SK-N-SH (cell line): ENCODE measurements at regions not wholly inside any gene's neighbourhood (a gene's known extent, or its start where the extent isn't known, plus 50 kb on each side); places are given as distances from the start of the nearest gene placed in this dataset.
"Not testable (repeated sequence)": the region's sequence is repeated elsewhere in the genome, so short reads cannot be mapped to it uniquely, and the experiment has no call there.

ENCODE experiments used
- CTCF ChIA-PET: fragments of 300-600, 350-600 bp; formaldehyde crosslinking; extraction: SDS; loops from one replicate; lab custom pipeline; 2021; lab: Yijun Ruan, JAX
- POLR2A ChIA-PET: fragments of 350-600 bp; sonication (Branson Sonifier 250); formaldehyde crosslinking; extraction: SDS; loops from one replicate; lab custom pipeline; 2020; ENCODE audit warnings: antibody characterized with exemption, inconsistent platforms; lab: Yijun Ruan, JAX
- DNase-seq: peaks from one replicate; pipeline ENCODE4 v3.0.0; 2012
- H2AFZ ChIP-seq: fragments of 200-600 bp; sonication (generic); 2 replicates; pipeline ENCODE4 v1.8.1; 2016; ENCODE audit warnings: antibody characterized with exemption, mild to moderate bottlenecking, low read depth
- H3F3A ChIP-seq: fragments of 200-600 bp; sonication (generic); replicated peaks from 2 replicates; pipeline ENCODE3; 2016; ENCODE audit warnings: antibody characterized with exemption, mild to moderate bottlenecking; ENCODE audit not compliant: insufficient read depth
- H3K27ac ChIP-seq, 2 experiments: fragments of 200-500 bp in 1 of 2; fragments of 200-600 bp in 1 of 2; sonication (Bioruptor generic) in 1 of 2; sonication (generic), shearing (Covaris generic) in 1 of 2; 2 replicates each; pipeline versions ENCODE4 v1.5.1 to v1.6.1; 2014 to 2016; ENCODE audit warnings: low read depth in 2 of 2, inconsistent platforms in 1 of 2, low read length in 1 of 2, mild to moderate bottlenecking in 1 of 2, mixed read lengths in 1 of 2
- H3K27me3 ChIP-seq: fragments of 200-600 bp; sonication (generic), shearing (Covaris generic); 2 replicates; pipeline ENCODE4 v1.6.1; 2016; ENCODE audit warnings: mixed run types; ENCODE audit not compliant: insufficient read depth
- H3K36me3 ChIP-seq, 2 experiments: fragments of 200-500 bp in 1 of 2; fragments of 200-600 bp in 1 of 2; sonication (Bioruptor generic) in 1 of 2; sonication (generic) in 1 of 2; replicated peaks in 1 of 2; 2 replicates each; pipeline versions ENCODE3 to v1.5.1; 2014 to 2016; ENCODE audit warnings: low read length in 1 of 2, mild to moderate bottlenecking in 1 of 2; ENCODE audit not compliant: insufficient read depth in 2 of 2, control insufficient read depth in 1 of 2
- H3K4me1 ChIP-seq, 2 experiments: fragments of 200-500 bp in 1 of 2; fragments of 200-600 bp in 1 of 2; sonication (Bioruptor generic) in 1 of 2; sonication (generic), shearing (Covaris generic) in 1 of 2; 2 replicates each; pipeline versions ENCODE4 v1.5.1 to v1.6.1; 2014 to 2016; ENCODE audit warnings: low read depth in 1 of 2, low read length in 1 of 2, mixed run types in 1 of 2; ENCODE audit not compliant: insufficient read depth in 2 of 2, control insufficient read depth in 1 of 2
- H3K4me2 ChIP-seq: fragments of 200-600 bp; sonication (generic), shearing (Covaris generic); 2 replicates; pipeline ENCODE4 v1.6.1; 2017; ENCODE audit warnings: mixed run types
- H3K4me3 ChIP-seq, 2 experiments: fragments of 200-500 bp in 1 of 2; fragments of 200-600 bp in 1 of 2; sonication (Bioruptor generic) in 1 of 2; sonication (generic), shearing (Covaris generic) in 1 of 2; 2 replicates each; pipeline versions ENCODE4 v1.5.1 to v1.8.1; 2014 to 2016; ENCODE audit warnings: low read depth in 2 of 2, inconsistent platforms in 1 of 2, low read length in 1 of 2, mild to moderate bottlenecking in 1 of 2, mixed read lengths in 1 of 2, moderate library complexity in 1 of 2
- H3K79me2 ChIP-seq: fragments of 200-600 bp; sonication (generic); 2 replicates; pipeline ENCODE4 v1.8.1; 2017; ENCODE audit warnings: mild to moderate bottlenecking; ENCODE audit not compliant: insufficient read depth
- H3K9ac ChIP-seq: fragments of 200-600 bp; sonication (generic); 2 replicates; pipeline ENCODE4 v1.6.1; 2017; ENCODE audit warnings: mixed run types
- H3K9me2 ChIP-seq: fragments of 200-600 bp; sonication (generic); 2 replicates; pipeline ENCODE4 v1.6.1; 2017; ENCODE audit warnings: mixed run types
- H3K9me3 ChIP-seq: fragments of 200-600 bp; sonication (generic); 2 replicates; pipeline ENCODE4 v1.6.1; 2017; ENCODE audit warnings: mixed run types, mild to moderate bottlenecking, moderate library complexity
- H4K20me1 ChIP-seq: fragments of 200-600 bp; sonication (generic); 2 replicates; pipeline ENCODE4 v1.6.1; 2017; ENCODE audit warnings: mild to moderate bottlenecking, mixed run types; ENCODE audit not compliant: insufficient read depth
- EP300 ChIP-seq, 2 experiments: IDR thresholded peaks; 2 replicates each; pipeline versions ENCODE4 v1.4.0 to v1.6.1; 2012; ENCODE audit warnings: borderline replicate concordance in 1 of 2, low read depth in 1 of 2, low read length in 1 of 2
- EZH2phosphoT487 ChIP-seq: fragments of 200-600 bp; sonication (generic); IDR thresholded peaks from 2 replicates; pipeline ENCODE4 v1.6.1; 2017; ENCODE audit warnings: low read depth, mixed run types, mild to moderate bottlenecking, antibody characterized with exemption, moderate library complexity, borderline replicate concordance
- FOXJ3 ChIP-seq: sonication (generic); formaldehyde crosslinking; IDR thresholded peaks from 2 replicates; pipeline ENCODE4 v1.5.1; 2020; ENCODE audit warnings: mild to moderate bottlenecking, missing genetic modification reagents
- MXI1 ChIP-seq: IDR thresholded peaks from 2 replicates; pipeline ENCODE4 v1.6.1; 2012; ENCODE audit warnings: mild to moderate bottlenecking, low read depth, low read length, improper control_type of control experiment
- RAD21 ChIP-seq: IDR thresholded peaks from 2 replicates; pipeline ENCODE4 v1.6.1; 2012; ENCODE audit warnings: mild to moderate bottlenecking, low read length
- RCOR1 ChIP-seq: fragments of 150-350 bp; IDR thresholded peaks from 2 replicates; pipeline ENCODE4 v1.6.1; 2017; ENCODE audit warnings: antibody characterized with exemption, low read length
- RFX5 ChIP-seq: IDR thresholded peaks from 2 replicates; pipeline ENCODE4 v1.6.1; 2012; ENCODE audit warnings: mild to moderate bottlenecking, improper control_type of control experiment, low read length
- SMC3 ChIP-seq: IDR thresholded peaks from 2 replicates; pipeline ENCODE4 v1.6.1; 2012; ENCODE audit warnings: low read depth, low read length, improper control_type of control experiment
- YY1 ChIP-seq: IDR thresholded peaks from 2 replicates; pipeline ENCODE4 v1.4.0; 2012; ENCODE audit warnings: low read depth, mild to moderate bottlenecking
- WGBS: methylation state at CpG from one replicate; pipeline ENCODE4 v1.1.6; 2017; ENCODE audit warnings: low lambda C conversion rate; 5-methylcytosine and 5-hydroxymethylcytosine counted together
- TF ChIP-seq, protein P1 (sequence below): fragments of 150-350 bp; IDR thresholded peaks from 2 replicates; pipeline ENCODE4 v1.6.1; 2017; ENCODE audit warnings: antibody characterized with exemption, low read length, low read depth, borderline replicate concordance
- TF ChIP-seq, protein P2 (sequence below): IDR thresholded peaks from 2 replicates; pipeline ENCODE4 v1.6.1; 2012; ENCODE audit warnings: mild to moderate bottlenecking, low read depth, low read length, moderate library complexity
- TF ChIP-seq, protein P3 (sequence below): IDR thresholded peaks from 2 replicates; pipeline ENCODE4 v1.4.0; 2012; ENCODE audit warnings: low read depth
- TF ChIP-seq, protein P4 (sequence below): fragments of 200-600 bp; sonication (generic); IDR thresholded peaks from 2 replicates; pipeline ENCODE4 v1.6.1; 2017; ENCODE audit warnings: antibody characterized with exemption, mild to moderate bottlenecking, moderate library complexity
- TF ChIP-seq, protein P5 (sequence below): fragments of 150-350 bp; IDR thresholded peaks from 2 replicates; pipeline ENCODE4 v1.6.1; 2016; ENCODE audit warnings: mild to moderate bottlenecking, low read depth, low read length

DNA sequence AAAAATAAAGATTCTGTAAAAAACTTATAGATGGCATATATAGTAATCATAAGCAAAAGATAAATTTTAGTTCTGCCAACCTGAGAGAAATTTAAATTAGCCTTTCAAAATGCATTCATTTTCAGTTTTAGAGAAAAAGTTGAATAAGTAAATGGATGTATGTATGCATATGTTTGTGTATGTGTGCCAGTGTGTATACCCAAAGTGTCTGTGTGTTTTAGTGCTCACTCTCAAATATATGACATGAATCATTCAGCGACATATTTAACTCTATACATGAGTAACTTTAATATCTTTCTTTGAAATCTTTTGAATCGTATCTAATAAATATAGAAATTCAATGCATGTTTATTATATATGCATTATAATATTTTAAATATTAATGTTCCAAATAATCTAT, 274.5 kb downstream of the SRGAP2C start:
- H3K27ac ChIP-seq: no peak overlapping the region
- no peaks in the 10 kb centered on the region for H3K4me1 ChIP-seq
- CTCF ChIA-PET: no interaction called here
- 20% methylated on average over 2 of the region's 2 CpGs for whole genome bisulfite sequencing
- no peak for TF ChIP-seq FOXJ3 (CRISPR knock-in tag)
- TF ChIP-seq SMC3: no peak
- TF ChIP-seq, protein P1, sequence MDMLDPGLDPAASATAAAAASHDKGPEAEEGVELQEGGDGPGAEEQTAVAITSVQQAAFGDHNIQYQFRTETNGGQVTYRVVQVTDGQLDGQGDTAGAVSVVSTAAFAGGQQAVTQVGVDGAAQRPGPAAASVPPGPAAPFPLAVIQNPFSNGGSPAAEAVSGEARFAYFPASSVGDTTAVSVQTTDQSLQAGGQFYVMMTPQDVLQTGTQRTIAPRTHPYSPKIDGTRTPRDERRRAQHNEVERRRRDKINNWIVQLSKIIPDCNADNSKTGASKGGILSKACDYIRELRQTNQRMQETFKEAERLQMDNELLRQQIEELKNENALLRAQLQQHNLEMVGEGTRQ: no peak
- no peak for TF ChIP-seq MXI1
- TF ChIP-seq YY1: no peak
- TF ChIP-seq, protein P2, sequence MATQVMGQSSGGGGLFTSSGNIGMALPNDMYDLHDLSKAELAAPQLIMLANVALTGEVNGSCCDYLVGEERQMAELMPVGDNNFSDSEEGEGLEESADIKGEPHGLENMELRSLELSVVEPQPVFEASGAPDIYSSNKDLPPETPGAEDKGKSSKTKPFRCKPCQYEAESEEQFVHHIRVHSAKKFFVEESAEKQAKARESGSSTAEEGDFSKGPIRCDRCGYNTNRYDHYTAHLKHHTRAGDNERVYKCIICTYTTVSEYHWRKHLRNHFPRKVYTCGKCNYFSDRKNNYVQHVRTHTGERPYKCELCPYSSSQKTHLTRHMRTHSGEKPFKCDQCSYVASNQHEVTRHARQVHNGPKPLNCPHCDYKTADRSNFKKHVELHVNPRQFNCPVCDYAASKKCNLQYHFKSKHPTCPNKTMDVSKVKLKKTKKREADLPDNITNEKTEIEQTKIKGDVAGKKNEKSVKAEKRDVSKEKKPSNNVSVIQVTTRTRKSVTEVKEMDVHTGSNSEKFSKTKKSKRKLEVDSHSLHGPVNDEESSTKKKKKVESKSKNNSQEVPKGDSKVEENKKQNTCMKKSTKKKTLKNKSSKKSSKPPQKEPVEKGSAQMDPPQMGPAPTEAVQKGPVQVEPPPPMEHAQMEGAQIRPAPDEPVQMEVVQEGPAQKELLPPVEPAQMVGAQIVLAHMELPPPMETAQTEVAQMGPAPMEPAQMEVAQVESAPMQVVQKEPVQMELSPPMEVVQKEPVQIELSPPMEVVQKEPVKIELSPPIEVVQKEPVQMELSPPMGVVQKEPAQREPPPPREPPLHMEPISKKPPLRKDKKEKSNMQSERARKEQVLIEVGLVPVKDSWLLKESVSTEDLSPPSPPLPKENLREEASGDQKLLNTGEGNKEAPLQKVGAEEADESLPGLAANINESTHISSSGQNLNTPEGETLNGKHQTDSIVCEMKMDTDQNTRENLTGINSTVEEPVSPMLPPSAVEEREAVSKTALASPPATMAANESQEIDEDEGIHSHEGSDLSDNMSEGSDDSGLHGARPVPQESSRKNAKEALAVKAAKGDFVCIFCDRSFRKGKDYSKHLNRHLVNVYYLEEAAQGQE: no peak
- TF ChIP-seq, protein P3, sequence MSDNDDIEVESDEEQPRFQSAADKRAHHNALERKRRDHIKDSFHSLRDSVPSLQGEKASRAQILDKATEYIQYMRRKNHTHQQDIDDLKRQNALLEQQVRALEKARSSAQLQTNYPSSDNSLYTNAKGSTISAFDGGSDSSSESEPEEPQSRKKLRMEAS: no peak
- no peak for TF ChIP-seq EZH2phosphoT487
- TF ChIP-seq RCOR1: no peak
- no peak for TF ChIP-seq EP300 (IDR thresholded peaks at IDR 0.05; ENCODE audit: borderline replicate concordance in 1 of 2, low read depth in 1 of 2, low read length in 1 of 2)
- TF ChIP-seq, protein P4, sequence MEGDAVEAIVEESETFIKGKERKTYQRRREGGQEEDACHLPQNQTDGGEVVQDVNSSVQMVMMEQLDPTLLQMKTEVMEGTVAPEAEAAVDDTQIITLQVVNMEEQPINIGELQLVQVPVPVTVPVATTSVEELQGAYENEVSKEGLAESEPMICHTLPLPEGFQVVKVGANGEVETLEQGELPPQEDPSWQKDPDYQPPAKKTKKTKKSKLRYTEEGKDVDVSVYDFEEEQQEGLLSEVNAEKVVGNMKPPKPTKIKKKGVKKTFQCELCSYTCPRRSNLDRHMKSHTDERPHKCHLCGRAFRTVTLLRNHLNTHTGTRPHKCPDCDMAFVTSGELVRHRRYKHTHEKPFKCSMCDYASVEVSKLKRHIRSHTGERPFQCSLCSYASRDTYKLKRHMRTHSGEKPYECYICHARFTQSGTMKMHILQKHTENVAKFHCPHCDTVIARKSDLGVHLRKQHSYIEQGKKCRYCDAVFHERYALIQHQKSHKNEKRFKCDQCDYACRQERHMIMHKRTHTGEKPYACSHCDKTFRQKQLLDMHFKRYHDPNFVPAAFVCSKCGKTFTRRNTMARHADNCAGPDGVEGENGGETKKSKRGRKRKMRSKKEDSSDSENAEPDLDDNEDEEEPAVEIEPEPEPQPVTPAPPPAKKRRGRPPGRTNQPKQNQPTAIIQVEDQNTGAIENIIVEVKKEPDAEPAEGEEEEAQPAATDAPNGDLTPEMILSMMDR: no peak
- TF ChIP-seq, protein P5, sequence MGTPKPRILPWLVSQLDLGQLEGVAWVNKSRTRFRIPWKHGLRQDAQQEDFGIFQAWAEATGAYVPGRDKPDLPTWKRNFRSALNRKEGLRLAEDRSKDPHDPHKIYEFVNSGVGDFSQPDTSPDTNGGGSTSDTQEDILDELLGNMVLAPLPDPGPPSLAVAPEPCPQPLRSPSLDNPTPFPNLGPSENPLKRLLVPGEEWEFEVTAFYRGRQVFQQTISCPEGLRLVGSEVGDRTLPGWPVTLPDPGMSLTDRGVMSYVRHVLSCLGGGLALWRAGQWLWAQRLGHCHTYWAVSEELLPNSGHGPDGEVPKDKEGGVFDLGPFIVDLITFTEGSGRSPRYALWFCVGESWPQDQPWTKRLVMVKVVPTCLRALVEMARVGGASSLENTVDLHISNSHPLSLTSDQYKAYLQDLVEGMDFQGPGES: no peak
- no peak for TF ChIP-seq RAD21
- no peak for TF ChIP-seq RFX5
- H3K79me2 ChIP-seq: no peaks in the 10 kb centered on the region
- H4K20me1 ChIP-seq: no peaks in the 10 kb centered on the region
- H2AFZ ChIP-seq: no peak overlapping the region
- no peaks in the 10 kb centered on the region for H3K9me2 ChIP-seq
- H3K36me3 ChIP-seq: no peaks in the 10 kb centered on the region
- no peaks in the 10 kb centered on the region for H3K9me3 ChIP-seq
- H3K4me3 ChIP-seq: no peak overlapping the region
- POLR2A ChIA-PET: no interaction called here
- H3K27me3 ChIP-seq: no peaks in the 10 kb centered on the region; the same call in 1 of the 2 replicates
- H3K4me2 ChIP-seq: no peak overlapping the region
- no peaks in the 10 kb centered on the region for H3F3A ChIP-seq
- no peak overlapping the region for H3K9ac ChIP-seq
- no peak for DNase-seq

DNA sequence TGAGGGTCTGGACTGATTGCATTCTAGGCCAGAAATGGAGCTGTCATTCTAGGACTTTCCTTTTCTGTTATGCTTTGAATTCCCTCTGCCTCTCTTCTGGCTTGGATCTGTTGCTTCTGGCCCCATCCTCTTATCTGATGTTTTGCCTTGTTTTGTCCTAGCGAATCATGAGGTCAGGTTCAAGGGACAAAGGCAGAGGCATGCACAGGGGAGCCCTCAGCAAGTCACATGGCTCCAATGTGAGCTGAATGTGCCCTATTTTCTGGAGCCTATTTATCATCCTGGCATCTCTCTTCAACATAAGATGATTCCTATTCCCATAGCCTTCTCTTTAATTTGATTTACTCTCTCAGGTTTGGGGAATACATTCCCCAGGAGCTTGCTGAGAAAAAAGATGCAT, 284.6 kb downstream of the SRGAP2C start:
- H3F3A ChIP-seq, H3K36me3 ChIP-seq, H3K9ac ChIP-seq, H3K9me2 ChIP-seq, CTCF ChIA-PET, H3K4me2 ChIP-seq, POLR2A ChIA-PET, H2AFZ ChIP-seq, H3K4me3 ChIP-seq, H3K27ac ChIP-seq, H3K9me3 ChIP-seq, H3K79me2 ChIP-seq, H3K4me1 ChIP-seq, H4K20me1 ChIP-seq, H3K27me3 ChIP-seq, DNase-seq: not testable (repeated sequence)
- WGBS: 0% methylated on average over 1 of the region's 1 CpG

DNA sequence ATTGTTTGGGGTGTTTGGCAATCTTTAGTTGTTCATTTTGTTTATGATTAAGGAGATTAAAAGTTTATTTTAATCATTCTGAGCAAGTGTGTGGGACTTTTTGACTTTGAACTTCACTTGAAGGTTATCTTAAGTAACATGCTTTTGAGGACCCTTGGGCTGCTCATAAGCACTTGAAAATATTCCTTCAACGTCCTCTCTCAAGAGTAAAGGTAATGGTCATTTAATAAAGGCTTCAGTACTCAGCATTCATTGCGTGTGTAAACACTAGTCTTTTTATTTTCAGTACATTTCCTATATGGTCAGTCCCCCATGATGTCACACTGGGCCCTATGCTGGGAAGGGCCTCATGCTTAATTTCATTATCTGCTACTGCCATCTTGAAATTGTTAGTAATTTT, 285.6 kb downstream of the SRGAP2C start:
- WGBS: 13% methylated on average over 2 of the region's 2 CpGs
- H3K9ac ChIP-seq, CTCF ChIA-PET, DNase-seq, H3K4me2 ChIP-seq, H3K4me3 ChIP-seq, H3K4me1 ChIP-seq, POLR2A ChIA-PET, H2AFZ ChIP-seq, H3K9me2 ChIP-seq, H4K20me1 ChIP-seq, H3K9me3 ChIP-seq, H3F3A ChIP-seq, H3K36me3 ChIP-seq, H3K27ac ChIP-seq, H3K79me2 ChIP-seq, H3K27me3 ChIP-seq: not testable (repeated sequence)
